ENCODE measurements at regions not wholly inside any gene's neighbourhood (a gene's known extent, or its start where the extent isn't known, plus 50 kb on each side); places are given as distances from the start of the nearest gene placed in this dataset.
A peak's percentile ranks its signal among the peaks of the same experiment; 100 is the strongest.

DNA sequence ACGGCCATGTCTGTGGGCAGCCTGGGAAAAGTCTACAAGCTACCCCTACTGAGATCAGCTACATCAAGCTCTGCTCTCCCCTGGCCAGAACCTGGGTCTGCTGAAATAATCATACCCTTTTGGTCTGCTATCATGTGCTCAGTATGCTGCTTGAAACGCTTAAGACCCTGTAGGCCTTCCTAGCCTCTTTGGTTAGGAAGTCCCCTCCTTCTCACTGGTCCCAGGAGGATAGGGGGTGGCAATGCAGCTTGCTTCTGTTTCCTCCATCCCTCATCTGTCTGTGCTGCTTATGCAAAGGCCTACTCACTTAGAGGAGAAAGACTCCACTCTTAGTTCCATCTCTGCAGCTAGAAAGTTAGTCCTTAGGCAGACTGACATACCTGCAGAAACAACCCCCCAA, 118.2 kb upstream of the RASGRP1 start:
- TF ChIP-seq TAF1 (IDR thresholded peaks at IDR 0.05; ENCODE audit: low read depth, low read length) (no peak), POLR2AphosphoS5 (IDR thresholded peaks at IDR 0.05; ENCODE audit: low read depth, low read length) (no peak), POLR2A (IDR thresholded peaks at IDR 0.05; ENCODE audit: low read depth, low read length) (no peak), SPI1 (IDR thresholded peaks at IDR 0.05; ENCODE audit: low read depth, low read length) (no peak), PAX5 (IDR thresholded peaks at IDR 0.05; ENCODE audit: insufficient read depth, low read length, severe bottlenecking) (no peak), POU2F2 (IDR thresholded peaks at IDR 0.05; ENCODE audit: low read depth, low read length) (no peak)
- no peak for FAIRE-seq
- DNase-seq (ENCODE audit: insufficient read length, low spot score), result no peak

DNA sequence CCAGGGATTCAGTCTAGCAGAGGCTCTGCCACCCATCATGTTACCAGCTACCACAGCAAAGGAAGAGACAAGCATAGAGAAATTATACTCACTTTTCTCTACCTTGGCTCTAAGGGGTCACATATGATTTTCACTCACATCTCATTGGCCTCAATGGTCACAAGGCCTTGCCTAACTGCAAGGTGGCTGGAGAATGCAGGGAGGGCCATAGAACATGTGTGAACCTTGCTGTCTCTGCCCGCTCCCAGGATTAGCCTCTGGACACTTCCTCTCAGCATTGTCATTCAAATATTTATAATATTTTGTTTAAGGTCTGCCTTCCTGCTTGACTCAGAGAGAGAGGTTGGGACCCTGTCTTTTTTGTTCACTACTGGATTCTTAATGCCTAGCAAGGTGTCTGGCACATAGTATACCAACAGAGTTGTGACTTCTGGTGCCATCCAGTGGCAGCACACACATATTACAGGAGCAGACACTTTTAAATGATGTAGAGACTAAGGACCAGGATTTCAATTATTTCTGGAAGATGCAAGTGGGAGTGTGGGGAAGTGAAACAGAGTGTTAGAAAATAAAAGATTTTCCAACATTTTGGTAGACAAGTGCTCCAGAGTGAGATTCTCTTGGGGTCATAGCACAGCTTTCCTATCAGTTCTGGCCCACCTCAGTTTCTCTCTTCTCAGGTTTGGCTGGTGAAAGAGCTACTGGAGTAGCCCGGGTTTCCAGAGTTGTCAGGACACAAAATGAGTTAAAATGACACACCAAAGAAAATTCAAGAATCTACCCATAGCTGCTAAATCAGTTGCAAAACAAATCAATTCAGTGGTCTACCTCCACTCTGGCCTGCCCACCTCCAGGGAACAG, 119.0 kb upstream of the RASGRP1 start:
- DNase-seq (ENCODE audit: insufficient read length, low spot score) (peak; percentile 11), FAIRE-seq (peak; percentile 69)
- no peak for TF ChIP-seq POU2F2 (IDR thresholded peaks at IDR 0.05; ENCODE audit: low read depth, low read length)
- no peak for TF ChIP-seq POLR2AphosphoS5 (IDR thresholded peaks at IDR 0.05; ENCODE audit: low read depth, low read length)
- no peak for TF ChIP-seq PAX5 (IDR thresholded peaks at IDR 0.05; ENCODE audit: insufficient read depth, low read length, severe bottlenecking)
- TF ChIP-seq POLR2A (IDR thresholded peaks at IDR 0.05; ENCODE audit: low read depth, low read length), result no peak
- TF ChIP-seq TAF1 (IDR thresholded peaks at IDR 0.05; ENCODE audit: low read depth, low read length), result no peak
- no peak for TF ChIP-seq SPI1 (IDR thresholded peaks at IDR 0.05; ENCODE audit: low read depth, low read length)

DNA sequence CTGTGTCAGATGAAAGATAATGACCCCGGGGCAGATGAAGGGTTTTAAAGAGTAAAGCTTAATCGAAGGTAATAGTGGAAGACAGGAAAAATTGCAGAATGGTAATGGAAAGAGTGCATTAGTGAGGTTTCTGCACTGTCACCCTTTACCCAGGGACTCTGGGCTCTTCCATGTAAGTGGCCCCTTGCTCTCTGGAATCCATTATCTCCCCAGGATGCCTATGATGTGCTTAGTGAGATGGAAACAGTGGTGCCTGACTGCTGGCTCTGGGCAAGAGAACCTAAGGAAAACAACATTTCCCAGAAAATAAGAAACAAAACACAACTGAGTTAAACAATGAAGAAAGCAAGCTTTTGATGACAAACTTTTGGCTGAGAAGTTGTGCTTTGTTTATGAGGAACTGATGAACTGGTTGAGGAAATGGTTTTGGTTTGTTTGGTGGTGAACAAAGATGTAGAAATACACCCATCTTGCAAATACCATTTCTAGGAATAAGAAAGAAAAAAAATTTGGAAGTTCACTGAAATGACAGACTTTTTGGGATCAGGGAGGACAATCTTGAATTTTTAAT, 119.9 kb upstream of the RASGRP1 start:
- TF ChIP-seq POLR2A (IDR thresholded peaks at IDR 0.05; ENCODE audit: low read depth, low read length) (no peak), TAF1 (IDR thresholded peaks at IDR 0.05; ENCODE audit: low read depth, low read length) (no peak)
- DNase-seq (ENCODE audit: insufficient read length, low spot score), result no peak
- FAIRE-seq, result no peak

DNA sequence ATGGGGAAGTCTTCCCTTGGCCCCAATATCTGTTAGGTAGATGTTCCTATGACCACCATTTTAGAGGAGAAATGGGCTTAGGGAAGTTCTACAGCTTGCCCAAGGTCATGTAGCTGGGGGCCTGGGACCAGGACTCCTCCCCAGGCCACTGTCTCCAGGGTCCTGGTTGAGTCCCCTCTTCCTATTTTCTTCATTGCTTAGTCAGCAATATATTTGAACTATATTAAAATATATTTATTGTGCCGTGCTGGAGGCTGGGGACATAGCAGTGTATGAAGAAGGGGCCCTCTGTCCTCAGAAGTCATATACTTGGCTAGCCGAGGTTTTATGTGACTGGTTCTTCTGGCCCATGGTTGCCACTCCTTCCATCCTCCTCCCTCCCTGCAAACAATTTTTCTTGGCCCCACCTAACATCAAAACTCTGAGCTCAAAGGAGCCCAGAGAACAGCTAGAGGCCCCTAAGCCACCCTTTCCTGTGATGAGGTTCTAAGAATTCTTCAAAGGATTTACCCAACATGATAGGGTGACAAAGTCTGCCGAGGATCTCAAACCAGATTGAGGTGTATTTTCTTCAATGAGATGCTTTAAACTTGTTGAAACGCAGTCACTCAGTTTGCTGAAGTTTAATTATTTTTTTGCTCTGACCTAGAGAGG, 121.2 kb upstream of the RASGRP1 start:
- DNase-seq (ENCODE audit: insufficient read length, low spot score) (no peak), FAIRE-seq (no peak)
- TF ChIP-seq PAX5 (IDR thresholded peaks at IDR 0.05; ENCODE audit: insufficient read depth, low read length, severe bottlenecking) (no peak), POLR2A (IDR thresholded peaks at IDR 0.05; ENCODE audit: low read depth, low read length) (no peak), TAF1 (IDR thresholded peaks at IDR 0.05; ENCODE audit: low read depth, low read length) (no peak), SPI1 (IDR thresholded peaks at IDR 0.05; ENCODE audit: low read depth, low read length) (no peak), POU2F2 (IDR thresholded peaks at IDR 0.05; ENCODE audit: low read depth, low read length) (no peak), POLR2AphosphoS5 (IDR thresholded peaks at IDR 0.05; ENCODE audit: low read depth, low read length) (no peak)

DNA sequence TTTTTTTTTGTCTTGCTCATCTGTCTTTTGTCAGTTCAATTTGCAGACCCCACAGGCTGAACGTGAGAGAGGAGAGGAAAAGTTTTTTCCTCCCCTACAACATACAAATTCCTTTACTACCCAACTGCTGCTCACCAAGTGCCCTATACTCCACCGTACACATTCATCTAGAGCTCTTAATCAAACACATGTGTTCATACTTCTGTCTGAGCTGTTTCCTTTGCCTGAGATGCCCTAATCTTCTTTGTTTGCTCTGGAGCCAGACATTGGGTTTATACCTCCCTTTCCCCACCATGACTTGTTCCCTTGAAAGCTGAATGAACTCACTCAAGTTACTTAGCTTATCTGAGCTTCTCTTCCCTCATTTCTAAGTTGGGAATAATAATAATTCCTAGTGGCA, 122.7 kb upstream of the RASGRP1 start:
- FAIRE-seq, result no peak
- no peak for DNase-seq (ENCODE audit: insufficient read length, low spot score)
- no peak for TF ChIP-seq POLR2A (IDR thresholded peaks at IDR 0.05; ENCODE audit: low read depth, low read length)
- no peak for TF ChIP-seq TAF1 (IDR thresholded peaks at IDR 0.05; ENCODE audit: low read depth, low read length)
- TF ChIP-seq POLR2AphosphoS5 (IDR thresholded peaks at IDR 0.05; ENCODE audit: low read depth, low read length), result no peak
- TF ChIP-seq SPI1 (IDR thresholded peaks at IDR 0.05; ENCODE audit: low read depth, low read length), result no peak
- no peak for TF ChIP-seq POU2F2 (IDR thresholded peaks at IDR 0.05; ENCODE audit: low read depth, low read length)
- no peak for TF ChIP-seq PAX5 (IDR thresholded peaks at IDR 0.05; ENCODE audit: insufficient read depth, low read length, severe bottlenecking)

DNA sequence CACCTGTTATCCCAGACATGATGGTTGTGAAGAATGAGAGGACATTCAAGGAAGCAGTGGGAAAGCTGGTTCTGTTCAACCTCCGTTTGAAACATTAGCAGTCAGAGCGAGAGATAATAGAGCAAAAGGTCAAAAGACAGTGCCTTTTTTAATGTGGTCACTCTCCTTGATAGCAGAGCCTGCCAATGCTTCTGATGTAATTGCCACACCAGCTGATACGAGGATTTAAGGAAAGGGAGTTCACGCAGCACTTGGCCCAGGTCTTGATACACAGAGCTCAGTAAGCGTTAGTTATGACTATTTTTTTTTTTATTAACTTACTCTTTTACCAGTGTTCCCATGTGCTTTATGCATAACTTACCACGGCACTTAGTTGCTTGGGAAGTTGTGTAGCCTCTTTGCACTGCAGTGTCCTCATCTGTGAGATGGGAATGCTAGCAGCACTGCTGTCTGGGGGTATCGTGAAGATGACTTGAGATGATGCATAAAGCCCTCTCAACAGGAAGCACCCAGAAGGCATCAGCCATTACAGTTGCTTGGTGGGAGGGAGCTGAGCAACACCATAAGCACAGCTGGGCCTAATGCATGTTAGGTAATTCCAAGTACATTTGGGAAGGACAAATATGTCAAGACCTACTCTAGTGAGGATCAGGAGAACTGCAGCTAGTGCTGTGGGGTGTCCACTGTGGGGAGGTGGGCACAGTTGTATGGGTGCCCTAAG, 123.3 kb upstream of the RASGRP1 start:
- DNase-seq (ENCODE audit: insufficient read length, low spot score), result no peak
- no peak for TF ChIP-seq POU2F2 (IDR thresholded peaks at IDR 0.05; ENCODE audit: low read depth, low read length)
- no peak for TF ChIP-seq TAF1 (IDR thresholded peaks at IDR 0.05; ENCODE audit: low read depth, low read length)
- TF ChIP-seq POLR2A (IDR thresholded peaks at IDR 0.05; ENCODE audit: low read depth, low read length), result no peak
- no peak for TF ChIP-seq POLR2AphosphoS5 (IDR thresholded peaks at IDR 0.05; ENCODE audit: low read depth, low read length)
- no peak for TF ChIP-seq PAX5 (IDR thresholded peaks at IDR 0.05; ENCODE audit: insufficient read depth, low read length, severe bottlenecking)

DNA sequence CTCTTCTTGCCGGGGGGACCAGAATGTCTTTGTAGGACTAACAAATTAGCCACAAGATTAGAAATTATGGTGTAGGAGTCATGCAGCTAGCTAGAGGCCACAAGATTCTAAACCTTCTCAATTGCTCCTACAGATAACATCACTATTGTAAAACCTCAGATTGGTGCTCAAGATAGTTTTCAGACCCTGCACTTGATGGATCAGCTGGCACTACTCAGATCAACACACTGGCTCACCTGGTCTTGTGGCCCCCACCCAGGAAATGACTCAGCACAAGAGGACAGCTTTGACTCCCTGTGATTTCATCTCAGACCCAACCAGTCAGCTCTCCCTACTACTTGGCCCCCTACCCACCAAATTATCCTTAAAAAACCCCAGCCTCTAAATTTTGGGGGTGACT, 124.1 kb upstream of the RASGRP1 start:
- no peak for DNase-seq (ENCODE audit: insufficient read length, low spot score)
- FAIRE-seq, result no peak

More for the DNA sequence above, 123.3 kb upstream of the RASGRP1 start:
- no peak for FAIRE-seq

DNA sequence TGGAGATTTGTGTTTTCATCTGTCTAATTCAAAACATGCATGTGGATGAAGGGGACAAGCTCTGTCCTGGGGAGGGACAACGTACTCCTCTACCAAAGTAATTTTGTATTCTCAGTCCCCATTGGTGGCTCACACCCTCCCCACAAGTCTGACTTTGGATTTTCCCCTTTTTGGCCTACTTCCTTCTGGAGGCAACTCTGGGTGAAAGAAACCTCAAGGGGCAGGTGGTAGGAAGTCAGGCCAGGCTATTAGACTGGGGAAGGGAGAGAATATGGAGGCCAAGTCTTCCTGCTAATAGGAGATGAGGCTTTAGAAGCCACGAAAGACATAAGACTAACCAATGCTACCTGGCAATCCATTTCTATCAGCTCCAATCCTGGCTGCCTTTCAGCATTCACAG, 124.9 kb upstream of the RASGRP1 start:
- no peak for TF ChIP-seq POLR2A (IDR thresholded peaks at IDR 0.05; ENCODE audit: low read depth, low read length)
- no peak for TF ChIP-seq TAF1 (IDR thresholded peaks at IDR 0.05; ENCODE audit: low read depth, low read length)
- no peak for TF ChIP-seq POU2F2 (IDR thresholded peaks at IDR 0.05; ENCODE audit: low read depth, low read length)
- TF ChIP-seq POLR2AphosphoS5 (IDR thresholded peaks at IDR 0.05; ENCODE audit: low read depth, low read length), result no peak
- peak; percentile 20; the same call in 1 of the 2 replicates for TF ChIP-seq SPI1 (IDR thresholded peaks at IDR 0.05; ENCODE audit: low read depth, low read length)
- TF ChIP-seq PAX5 (IDR thresholded peaks at IDR 0.05; ENCODE audit: insufficient read depth, low read length, severe bottlenecking), result no peak
- DNase-seq (ENCODE audit: insufficient read length, low spot score) (no peak), FAIRE-seq (peak; percentile 16)

More for the DNA sequence above, 124.1 kb upstream of the RASGRP1 start:
- TF ChIP-seq POLR2AphosphoS5 (IDR thresholded peaks at IDR 0.05; ENCODE audit: low read depth, low read length) (no peak), PAX5 (IDR thresholded peaks at IDR 0.05; ENCODE audit: insufficient read depth, low read length, severe bottlenecking) (no peak), POU2F2 (IDR thresholded peaks at IDR 0.05; ENCODE audit: low read depth, low read length) (no peak), SPI1 (IDR thresholded peaks at IDR 0.05; ENCODE audit: low read depth, low read length) (no peak), TAF1 (IDR thresholded peaks at IDR 0.05; ENCODE audit: low read depth, low read length) (no peak), POLR2A (IDR thresholded peaks at IDR 0.05; ENCODE audit: low read depth, low read length) (no peak)

DNA sequence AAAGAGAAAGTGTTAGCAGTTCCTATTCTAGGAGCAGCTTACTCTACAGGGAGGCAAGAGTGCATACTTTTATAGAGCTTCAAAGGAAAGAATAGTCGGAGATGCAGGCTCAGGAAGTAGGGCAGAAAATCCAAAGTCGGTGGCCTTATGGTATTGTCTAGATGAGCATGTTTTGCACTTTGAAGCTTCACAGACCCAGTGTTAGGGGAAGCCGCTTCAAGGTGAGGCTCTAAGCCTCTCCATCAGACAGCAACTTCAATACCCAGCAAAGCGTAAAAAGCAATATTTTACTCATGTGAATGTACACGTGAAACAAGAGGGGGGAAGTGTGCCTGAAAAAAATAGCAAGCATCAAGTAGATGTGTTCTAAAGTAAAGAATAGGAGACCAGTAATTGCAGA, 125.6 kb upstream of the RASGRP1 start:
- FAIRE-seq, result no peak
- TF ChIP-seq SPI1 (IDR thresholded peaks at IDR 0.05; ENCODE audit: low read depth, low read length) (0 out of 2 replicates have a peak, but pooled peaks have one; percentile 26), PAX5 (IDR thresholded peaks at IDR 0.05; ENCODE audit: insufficient read depth, low read length, severe bottlenecking) (no peak)
- no peak for DNase-seq (ENCODE audit: insufficient read length, low spot score)
